COLO829 (cell line): ENCODE measurements at regions not wholly inside any gene's neighbourhood (a gene's known extent, or its start where the extent isn't known, plus 50 kb on each side); places are given as distances from the start of the nearest gene placed in this dataset.
"Not testable (repeated sequence)": the region's sequence is repeated elsewhere in the genome, so short reads cannot be mapped to it uniquely, and the experiment has no call there.

Experiments used
- DNase-seq: peaks from one replicate; pipeline ENCODE4 v3.0.0; 2012; ENCODE audit warnings: low spot score

DNA sequence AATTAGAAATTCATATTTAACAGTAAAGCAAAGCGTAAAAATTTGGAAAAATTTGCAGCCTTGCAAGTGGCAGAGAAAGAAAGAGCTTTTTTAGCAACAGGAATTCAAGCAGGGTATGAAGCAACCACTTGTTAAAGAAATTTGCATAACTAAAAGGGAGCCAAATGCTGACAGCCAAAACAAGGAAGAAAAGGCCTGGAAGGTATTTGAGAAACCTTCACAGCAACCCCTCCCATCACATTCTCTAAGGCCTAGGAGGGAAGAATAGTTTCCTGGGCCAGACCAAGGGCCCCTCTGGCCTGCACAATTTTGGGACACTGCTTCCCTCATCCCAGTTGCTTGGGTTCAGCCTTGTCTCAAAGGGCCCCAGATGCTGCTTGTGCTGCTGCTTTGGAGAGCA is 672.4 kb upstream of the TMPRSS15 start:
- no peak for DNase-seq

DNA sequence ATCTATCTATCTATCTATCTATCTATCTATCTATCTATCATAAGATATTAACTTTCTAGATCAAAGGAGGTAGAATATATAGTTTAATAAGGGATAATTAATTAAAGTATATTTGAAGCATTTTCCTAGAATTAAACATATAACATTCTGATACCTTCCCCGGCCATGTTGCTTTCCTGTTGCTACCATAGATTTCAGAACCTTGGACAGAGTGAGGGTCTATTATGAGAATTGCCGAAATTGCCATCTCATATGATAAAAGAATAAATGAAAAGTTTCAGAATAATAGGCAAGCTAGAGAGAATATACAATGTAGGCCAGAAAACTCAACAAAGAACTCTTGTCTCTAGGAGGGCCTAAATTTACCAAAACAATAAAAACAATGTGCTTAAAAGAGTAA is 706.1 kb upstream of the TMPRSS15 start:
- DNase-seq = no peak

DNA sequence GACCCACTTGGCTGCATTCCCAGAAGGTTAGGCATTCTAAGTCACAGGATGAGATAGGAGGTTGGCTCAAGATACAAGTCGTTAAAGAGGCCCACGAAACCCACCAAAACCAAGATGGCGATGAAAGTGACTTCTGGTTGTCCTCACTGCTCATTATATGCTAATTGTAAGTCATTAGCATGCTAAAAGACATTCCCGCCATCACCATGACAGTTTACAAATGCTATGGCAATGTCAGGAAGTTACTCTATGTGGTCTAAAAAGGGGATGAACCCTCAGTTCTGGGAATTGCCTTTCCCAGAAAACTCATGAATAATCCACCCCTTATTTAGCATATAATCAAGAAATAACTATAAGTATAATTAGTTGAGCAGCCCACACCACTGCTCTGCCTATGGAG is 715.7 kb upstream of the TMPRSS15 start:
- DNase-seq = not testable (repeated sequence)

DNA sequence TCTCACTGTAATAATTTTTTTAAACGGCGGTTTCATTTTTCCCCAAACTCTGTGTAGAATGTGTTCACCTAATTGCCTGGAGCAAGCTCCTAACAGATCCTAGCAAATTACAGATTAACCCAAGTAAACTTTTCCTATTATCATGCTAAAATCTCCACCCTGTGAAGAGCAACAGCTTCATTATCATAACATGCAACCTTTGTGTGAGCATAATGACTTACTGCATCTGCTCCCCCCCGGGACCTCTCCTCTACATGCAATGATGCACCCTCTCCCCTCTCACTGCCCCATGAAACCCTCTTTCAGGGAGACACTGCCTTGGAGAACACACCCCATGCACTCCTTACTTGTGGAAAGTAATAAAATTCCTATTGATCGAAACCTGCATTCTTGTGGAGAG is 717.0 kb upstream of the TMPRSS15 start:
- DNase-seq = no peak

DNA sequence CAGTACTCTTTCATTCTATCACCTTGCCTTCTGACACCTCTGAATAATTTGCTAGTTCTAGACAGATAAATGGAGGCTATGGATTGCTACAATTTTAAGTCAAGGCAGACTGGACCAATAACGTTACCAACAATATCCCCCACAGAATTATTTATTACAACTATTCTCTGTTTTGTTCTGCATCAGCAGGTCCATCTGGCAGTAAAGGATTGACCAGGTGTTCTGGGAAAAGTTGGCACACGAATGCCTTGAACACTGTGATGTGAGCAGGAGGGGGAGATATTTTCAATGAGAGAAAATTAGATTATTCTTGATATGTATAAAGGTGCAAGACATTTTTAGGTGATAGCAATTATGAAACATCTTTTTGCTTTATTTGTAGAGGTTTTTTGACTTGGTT is 718.8 kb upstream of the TMPRSS15 start:
- no peak for DNase-seq

DNA sequence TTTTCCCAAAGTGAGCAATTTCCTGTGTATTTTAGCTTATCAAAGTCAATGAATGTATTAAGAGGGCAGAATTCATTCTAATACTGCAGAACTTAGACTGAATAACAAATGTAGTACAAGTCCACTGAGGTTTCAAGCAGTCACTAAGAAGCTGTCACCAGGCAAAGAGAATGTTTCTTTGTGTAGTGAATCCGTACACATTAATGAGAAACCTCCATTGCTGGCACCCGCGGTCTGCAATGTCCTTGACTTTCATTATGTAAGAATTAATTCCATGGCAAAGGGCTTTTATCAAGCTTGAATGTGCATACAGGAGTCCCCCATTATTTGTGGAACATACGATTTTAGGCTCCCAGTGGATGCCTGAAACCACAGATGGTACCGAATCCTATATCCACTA is 719.5 kb upstream of the TMPRSS15 start:
- no peak for DNase-seq

DNA sequence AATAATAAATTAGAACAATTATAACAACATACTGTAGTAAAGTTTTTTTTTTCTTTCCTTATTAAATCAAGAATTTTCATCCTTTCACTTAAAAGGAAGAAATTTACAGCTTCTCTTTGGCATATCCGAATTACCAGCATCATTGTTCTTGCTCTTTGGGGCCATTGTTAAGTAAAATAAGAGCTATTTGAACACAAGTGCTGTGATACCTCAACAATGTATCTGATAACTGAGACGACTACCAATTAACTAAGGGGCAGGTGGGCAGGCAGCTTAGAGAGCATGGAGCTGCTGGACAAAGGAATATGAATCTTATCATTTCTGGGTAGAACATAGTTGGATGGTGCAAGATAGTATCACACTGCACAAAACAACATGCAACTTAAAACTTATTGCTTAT is 719.9 kb upstream of the TMPRSS15 start:
- DNase-seq = no peak

DNA sequence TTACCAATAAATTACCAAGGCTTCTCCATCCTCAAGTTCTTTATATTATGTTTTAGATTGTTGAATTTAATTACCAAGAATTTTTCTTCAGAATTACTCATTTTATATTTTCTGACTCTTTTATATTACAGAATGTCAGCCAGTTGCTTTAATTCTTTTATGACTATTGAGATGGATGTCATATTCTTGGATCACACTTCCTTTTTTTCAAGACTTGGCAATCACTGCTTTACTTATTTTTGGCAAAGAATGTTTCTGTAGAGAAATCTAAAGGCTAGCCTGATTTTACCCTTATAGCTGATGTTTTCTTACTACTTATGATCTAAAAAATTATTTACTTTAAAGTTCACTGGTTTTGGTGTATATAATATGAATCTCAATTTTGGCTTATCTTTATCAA is 721.1 kb upstream of the TMPRSS15 start:
- DNase-seq = no peak

DNA sequence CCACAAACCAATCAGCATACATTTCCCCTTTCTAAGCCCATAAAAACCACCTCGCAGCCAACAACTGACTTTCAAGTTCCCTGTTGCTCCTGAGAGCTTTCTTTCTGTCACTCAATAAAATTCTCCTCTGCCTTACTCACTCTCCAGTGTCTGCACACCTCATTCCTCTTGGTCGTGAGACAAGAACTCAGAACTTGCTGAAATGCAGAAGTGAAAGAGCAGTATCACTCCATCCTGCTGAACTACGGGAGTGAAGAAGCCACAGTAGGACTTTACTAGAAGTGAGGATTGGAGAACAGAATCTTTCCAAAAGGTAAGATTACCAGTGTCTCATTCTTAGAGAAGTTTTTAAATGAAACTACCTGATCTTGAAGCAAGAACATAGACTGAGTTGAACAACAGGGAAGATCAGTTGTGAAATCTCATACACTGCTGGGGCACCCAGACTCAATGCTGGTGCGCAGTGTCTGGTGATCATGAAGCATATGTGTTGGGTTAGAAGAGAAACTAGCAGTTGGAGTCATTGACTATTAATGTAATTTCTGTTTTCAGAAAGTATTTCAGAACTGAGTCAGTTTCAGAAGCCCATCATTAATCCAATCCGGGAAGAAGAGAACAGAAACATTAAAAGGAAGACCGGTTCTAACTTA is 726.9 kb upstream of the TMPRSS15 start:
- DNase-seq = no peak

DNA sequence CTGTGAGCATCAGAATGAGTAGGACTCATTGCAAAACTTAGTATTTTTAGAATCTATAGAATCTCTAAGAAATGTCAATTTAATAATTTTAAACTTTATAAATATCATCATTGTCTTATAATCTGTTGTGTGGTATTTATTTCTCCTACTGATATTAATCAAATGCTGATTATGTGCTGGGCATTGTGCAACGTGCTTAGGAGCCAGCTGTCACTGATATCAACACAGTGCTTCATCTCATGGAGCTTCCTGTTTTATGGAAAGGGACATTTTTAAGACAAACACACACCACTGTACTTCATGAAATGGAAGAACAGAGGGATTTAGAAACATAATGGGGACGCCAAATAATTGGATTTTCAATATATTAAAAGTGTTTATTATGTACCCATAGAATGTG is 737.9 kb upstream of the TMPRSS15 start:
- no peak for DNase-seq

DNA sequence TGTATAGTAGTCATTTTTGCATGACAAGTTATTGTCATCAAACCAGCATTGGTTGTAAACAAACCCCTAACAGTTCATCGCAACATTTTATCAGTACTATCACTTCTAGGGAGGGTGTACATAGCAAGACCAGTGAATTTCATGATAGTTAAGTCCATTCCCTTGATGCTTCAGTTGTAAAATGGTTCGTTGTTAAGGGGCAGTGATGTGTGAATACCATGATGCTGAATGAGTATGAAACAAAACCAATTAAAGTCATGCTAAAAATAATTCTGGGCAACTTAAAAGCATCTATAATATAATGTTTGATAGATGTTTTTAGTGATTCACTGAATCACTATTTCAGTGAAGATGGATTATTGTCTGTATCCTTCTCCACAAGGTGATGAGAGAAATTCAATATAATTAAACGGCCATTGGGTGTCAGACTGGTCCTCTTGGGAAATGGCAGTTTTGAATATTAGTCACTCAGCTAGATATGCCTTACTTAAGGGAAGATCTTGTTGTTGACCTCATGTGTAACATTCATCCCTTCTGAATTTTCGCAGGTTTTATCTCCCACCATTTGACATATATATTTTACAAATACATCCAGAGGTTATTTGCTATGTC is 742.2 kb upstream of the TMPRSS15 start:
- no peak for DNase-seq

DNA sequence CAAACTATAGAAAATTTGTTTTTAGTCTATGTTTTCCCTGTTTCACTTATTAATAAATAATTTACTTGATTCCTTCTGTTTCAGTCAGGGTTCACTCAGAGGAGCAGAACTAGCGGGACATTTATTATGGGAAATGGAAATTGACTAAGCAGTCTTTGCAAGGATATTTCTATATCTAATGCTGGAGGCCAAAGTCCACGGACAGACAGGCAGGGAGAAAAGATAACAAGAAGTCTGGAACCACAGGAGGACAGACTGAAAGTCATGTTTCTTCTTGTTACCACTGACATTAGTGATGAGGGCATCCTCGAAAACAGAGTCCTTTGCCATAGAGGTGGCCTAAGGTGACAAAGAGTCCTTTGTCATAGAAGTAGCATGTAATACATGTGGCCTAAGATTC is 744.5 kb upstream of the TMPRSS15 start:
- no peak for DNase-seq

DNA sequence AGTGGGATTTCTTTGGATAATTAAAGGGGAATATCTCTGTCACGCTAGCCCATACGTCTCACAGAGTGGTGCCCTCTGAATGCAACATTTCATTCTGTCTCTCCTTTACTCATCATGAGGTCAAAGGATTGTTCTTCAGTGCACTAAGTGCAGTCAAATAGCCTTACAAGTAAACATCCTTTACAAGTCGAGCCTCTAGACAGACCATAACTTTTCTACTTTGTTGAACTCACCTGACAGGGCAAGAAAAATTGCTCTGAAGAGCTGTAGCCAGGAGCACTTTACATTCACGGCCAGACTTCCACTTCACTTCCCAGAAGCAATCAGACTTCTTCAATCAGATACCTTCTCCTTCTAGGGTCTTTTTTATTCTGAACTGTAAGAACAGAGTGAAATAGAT is 768.0 kb upstream of the TMPRSS15 start:
- no peak for DNase-seq

DNA sequence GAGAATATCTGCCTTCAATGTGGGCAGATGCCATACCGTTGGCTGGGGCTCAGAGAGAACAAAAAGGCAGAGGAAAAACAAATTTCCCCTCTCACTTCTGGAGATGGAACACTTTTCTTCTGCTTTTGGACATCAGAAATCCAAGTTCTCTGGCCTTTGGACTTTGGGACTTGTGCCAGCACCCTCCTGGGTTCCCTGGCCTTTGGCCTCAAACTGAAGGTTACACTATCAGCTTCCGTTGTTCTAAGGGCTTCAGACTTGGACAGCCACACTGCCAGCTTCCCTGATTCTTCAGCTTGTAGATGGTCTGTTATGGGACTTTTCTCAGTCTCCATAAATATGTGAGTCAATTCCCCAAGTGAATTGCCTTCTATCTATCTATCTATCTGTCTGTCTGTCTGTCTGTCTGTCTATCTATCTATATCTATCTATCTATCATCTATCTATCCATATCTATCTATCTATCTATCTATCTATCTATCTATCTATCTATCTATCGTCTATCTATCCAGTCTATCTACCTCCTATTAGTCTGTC is 778.1 kb upstream of the TMPRSS15 start:
- no peak for DNase-seq

DNA sequence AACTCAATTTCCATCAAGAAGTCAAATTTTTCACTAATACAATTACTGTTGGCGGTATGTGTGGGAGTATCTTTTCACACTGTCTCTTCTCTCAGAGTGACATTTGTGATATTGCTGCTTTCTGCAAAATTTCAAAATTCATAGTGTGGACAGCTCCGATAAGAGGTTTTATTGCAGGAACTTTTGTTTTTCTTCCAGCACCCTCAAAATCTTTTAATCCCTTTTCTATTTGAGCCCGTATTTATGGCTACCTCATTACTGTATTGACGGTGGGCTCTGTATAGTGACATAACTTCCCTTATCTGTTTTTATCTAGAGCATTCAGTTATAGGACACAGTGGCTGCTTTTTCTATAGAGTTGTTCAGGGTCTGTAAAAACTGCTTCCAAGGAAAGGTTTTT is 794.4 kb upstream of the TMPRSS15 start:
- no peak for DNase-seq

DNA sequence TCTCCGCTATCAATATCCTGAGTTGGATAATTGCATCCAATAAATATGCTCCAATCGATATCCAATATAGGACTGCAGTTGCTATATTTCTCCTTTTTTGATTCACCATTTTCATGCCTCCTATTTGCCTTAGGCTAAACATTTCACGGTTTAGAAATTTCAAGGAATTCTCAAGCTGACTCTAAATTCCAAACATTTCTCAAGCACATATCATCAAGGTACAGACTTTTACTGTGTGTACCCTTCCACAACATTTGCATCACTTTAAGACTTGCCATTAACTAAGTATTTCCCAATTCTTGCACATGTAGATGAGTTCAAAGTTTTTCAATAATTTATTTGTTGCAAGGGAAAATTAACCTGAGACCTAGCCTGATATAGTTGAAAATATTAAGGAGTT is 795.2 kb upstream of the TMPRSS15 start:
- DNase-seq = no peak

DNA sequence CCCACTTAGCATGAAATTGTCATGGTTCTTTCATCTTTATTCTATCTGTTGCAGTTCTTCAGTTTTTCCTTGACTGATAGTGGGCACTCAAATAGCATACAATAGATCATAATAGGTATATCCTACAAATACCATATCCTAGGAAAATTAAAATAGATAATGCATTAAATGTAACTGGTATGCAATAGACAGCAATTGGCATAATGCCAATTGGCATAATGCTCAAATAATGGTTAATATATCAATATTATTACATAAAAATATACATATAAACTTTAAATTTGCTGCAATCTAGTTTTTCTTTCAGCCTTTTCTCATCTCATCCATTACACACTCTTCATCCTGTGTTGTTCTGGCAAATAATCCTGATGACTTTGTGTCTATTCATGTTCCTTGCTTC is 814.6 kb upstream of the TMPRSS15 start:
- DNase-seq = no peak

DNA sequence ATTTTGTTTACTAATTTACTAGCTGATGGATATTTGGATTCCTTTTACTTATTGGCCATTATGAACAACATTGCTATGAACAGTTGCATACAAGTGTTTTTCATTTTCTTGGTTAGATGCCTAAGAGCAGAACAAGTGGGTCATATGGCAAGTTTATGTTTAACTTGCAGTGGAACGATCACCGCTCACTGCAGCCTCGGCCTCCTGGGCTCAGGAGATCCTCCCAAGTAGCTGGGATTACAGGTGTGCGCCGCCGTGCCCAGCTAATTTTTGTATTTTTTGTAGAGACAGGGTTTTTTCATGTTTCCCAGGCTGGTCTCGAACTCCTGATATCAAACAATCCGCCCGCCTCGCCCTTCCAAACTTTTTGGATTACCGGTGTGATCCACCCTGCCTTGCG is 820.5 kb upstream of the TMPRSS15 start:
- no peak for DNase-seq

DNA sequence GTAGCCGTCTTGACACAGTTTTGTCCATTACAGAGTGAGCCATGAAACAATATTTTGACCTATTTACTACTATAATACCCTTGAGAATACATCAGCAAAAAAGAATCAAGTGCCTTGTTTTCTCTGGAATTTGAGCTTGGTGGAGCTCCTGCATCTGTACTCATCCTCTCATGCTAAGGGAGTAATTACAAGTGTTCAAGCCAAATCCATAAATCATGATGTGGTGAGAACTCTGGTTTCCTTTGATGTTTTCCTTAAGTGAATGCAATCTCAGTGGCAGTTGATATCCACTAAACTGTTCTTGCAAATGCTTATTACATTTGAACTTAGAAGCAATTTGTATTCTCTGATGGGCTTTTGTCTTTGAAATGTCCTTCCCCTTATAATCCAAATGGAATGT is 824.6 kb upstream of the TMPRSS15 start:
- DNase-seq = no peak

DNA sequence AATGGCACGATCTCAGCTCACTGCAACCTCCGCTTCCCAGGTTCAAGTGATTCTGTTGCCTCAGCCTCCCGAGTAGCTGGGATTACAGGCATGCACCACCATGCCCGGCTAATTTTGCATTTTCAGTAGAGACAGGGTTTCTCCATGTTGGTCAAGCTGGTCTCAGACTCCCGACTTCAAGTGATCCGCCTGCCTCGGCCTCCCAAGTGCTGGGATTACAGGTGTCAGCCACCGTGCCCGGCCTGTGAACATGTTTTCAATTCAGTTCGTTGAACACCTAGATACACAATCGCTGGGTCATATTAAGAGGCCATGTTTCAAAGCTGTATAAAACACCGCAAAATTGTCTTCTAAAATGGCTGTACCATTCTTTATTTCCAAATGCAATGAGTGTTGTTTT is 830.3 kb upstream of the TMPRSS15 start:
- DNase-seq = not testable (repeated sequence)

DNA sequence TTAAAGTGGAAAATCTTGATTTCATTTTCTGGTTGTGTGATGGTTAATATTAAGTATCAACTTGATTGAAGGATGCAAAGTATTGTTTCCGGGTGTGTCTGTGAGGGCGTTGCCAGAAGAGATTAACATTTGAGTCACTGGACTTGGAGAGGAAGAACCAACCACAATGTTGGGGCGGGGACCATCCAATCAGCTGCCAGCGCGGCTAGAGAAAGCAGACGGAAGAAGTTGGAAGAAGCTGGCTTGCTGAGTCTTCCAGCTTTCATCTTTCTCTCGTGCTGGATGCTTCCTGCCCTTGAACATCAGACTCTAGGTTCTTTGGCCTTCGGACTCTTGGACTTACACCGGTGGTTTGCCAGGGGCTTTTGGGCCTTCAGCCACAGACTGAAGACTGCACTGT is 832.6 kb upstream of the TMPRSS15 start:
- no peak for DNase-seq

DNA sequence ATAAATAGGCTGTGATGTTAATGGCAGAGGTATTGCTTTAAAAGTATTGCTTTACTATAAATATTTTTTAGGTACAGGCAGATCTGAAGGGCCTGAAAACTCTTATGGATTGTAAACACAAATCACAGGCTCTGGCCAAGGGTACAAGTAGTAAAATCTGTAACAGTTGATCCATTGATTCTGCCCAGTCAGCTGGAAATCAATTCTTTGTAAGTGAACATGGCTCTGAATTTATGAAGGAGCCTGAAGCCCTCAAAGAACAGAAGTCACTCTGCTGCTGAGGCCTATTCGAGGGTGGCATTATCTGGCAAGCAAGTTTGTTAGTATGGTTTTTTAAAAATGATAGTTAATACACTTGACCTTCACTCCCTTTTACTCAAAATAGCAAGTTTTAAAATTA is 834.0 kb upstream of the TMPRSS15 start:
- no peak for DNase-seq

DNA sequence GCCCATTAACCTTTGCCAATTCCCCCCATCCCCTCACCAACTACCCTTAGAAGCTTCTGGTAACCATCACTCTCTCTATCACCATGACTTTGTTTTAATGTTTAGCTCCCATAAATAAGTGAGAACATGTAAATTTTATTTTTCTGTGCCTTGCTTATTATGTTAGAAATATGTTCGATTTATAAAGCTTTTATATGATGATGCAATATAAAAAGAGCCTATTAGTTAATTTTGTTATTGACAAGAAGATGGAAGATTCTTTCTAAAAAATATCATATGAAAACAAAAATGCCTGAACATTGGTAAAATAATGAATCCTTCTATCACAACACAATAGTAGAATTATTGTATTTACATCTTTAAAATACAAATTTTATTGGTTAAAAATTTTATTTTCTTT is 836.1 kb upstream of the TMPRSS15 start:
- DNase-seq = no peak

DNA sequence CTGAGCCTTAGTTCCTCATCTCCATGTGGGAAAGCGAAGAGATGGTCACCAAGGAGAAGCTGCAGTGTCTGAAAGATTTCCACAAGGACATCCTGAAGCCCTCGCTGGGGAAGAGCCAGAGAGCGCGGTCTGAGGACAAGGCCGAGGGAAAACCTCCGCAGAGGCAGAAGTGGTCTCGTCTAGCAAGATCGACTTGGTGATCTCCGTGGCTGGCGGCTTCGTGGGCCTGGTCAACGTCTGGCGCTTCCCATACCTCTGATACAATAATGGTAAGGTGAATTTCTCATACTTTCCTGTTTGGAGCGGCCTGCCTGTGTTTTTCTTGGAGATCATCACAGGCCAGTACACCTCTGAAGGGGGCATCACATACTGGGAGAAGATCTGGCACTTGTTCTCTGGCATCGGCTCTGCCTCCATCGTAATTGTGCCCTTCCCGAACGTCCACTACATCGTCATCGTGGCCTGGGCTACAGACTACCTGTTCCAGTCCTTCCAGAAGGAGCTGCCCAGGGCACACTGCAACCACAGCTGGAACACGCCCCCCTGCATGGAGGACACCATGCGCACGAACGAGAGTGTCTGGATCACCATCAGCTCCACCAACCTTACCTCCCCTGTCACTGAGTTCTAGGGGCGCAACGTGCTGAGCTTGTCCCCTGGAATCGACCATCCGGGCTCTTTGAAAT is 841.1 kb upstream of the TMPRSS15 start:
- DNase-seq = no peak
